Lung (tissue), 11 donors: ENCODE measurements at regions not wholly inside any gene's neighbourhood (a gene's known extent, or its start where the extent isn't known, plus 50 kb on each side); places are given as distances from the start of the nearest gene placed in this dataset.

Experiments used
- ATAC-seq: fragments of 200-7000 bp; cut with Tn5 transposase; one replicate; pipeline ENCODE4 v1.9.1; 2020; ENCODE audit warnings: moderate number of reproducible peaks; ENCODE audit not compliant: insufficient read depth, low FRiP score
- DNase-seq, 3 donors: peaks; one replicate each; pipeline ENCODE4 v3.0.0-alpha.2; 2013 to 2017
- H3K27ac ChIP-seq, 2 donors: one replicate each; pipeline ENCODE4 v1.5.1; 2013; ENCODE audit warnings: mild to moderate bottlenecking in 2 of 2, moderate library complexity in 2 of 2, control low read depth in 1 of 2, inconsistent platforms in 1 of 2, low read depth in 1 of 2, low read length in 1 of 2
- H3K27me3 ChIP-seq, 3 donors: one replicate each; pipeline ENCODE4 v1.5.1; 2013; ENCODE audit warnings: low read length in 2 of 3; ENCODE audit not compliant: control insufficient read depth in 3 of 3, insufficient read depth in 3 of 3
- H3K36me3 ChIP-seq, 4 donors: one replicate each; pipeline ENCODE4 v1.5.1; 2013; ENCODE audit warnings: low read length in 4 of 4, mild to moderate bottlenecking in 1 of 4, moderate library complexity in 1 of 4; ENCODE audit not compliant: control insufficient read depth in 4 of 4, insufficient read depth in 4 of 4
- H3K4me1 ChIP-seq, 5 donors: one replicate each; pipeline ENCODE4 v1.5.1; 2013; ENCODE audit warnings: low read length in 5 of 5, mild to moderate bottlenecking in 2 of 5, moderate library complexity in 1 of 5; ENCODE audit not compliant: control insufficient read depth in 5 of 5, insufficient read depth in 5 of 5
- H3K4me3 ChIP-seq: one replicate; pipeline ENCODE4 v1.5.1; 2013; ENCODE audit warnings: mild to moderate bottlenecking, control low read depth, moderate library complexity
- H3K9ac ChIP-seq, 2 donors: one replicate each; pipeline ENCODE4 v1.5.1; 2013; ENCODE audit warnings: low read length in 2 of 2, control low read depth in 1 of 2; ENCODE audit not compliant: insufficient read depth in 1 of 2
- H3K9me3 ChIP-seq, 4 donors: one replicate each; pipeline ENCODE4 v1.5.1; 2013; ENCODE audit warnings: low read length in 3 of 4, mild to moderate bottlenecking in 1 of 4, moderate library complexity in 1 of 4; ENCODE audit not compliant: control insufficient read depth in 4 of 4, insufficient read depth in 3 of 4
- CTCF ChIP-seq: IDR thresholded peaks from 2 replicates; pipeline ENCODE4 v1.5.1; 2012; ENCODE audit warnings: mild to moderate bottlenecking; ENCODE audit errors: control extremely low read depth, extremely low read depth
- whole genome bisulfite sequencing, 2 donors: extraction: QIAGEN DNeasy Blood & Tissue Kit; methylation state at CpG; one replicate each; pipeline ENCODE4 v1.1.7; 2013; 5-methylcytosine and 5-hydroxymethylcytosine counted together
- donor health status: control.
- donor health status: control.
- donor health status: Bipolar disorder and iron deficiency.
- donor health status: healthy.
- donor health status: DM: yes; HTN: yes; CAD: no.

GRCh38 chr11:37605229-37605628 is 1007.2 kb upstream of the RAG2 start:
- DNase-seq, result no peak
- Histone ChIP-seq H3K9me3 (no peaks in the 10 kb centered on the region), H3K4me1 (peaks cover 0 to 14% (median 0%) of the 10 kb centered on the region in 5 donors), H3K9ac (no peak overlapping the region), H3K4me3 (no peak overlapping the region), H3K36me3 (no peaks in the 10 kb centered on the region), H3K27ac (no peak overlapping the region), H3K27me3 (no peaks in the 10 kb centered on the region)
- no peak for TF ChIP-seq CTCF
- no peak for ATAC-seq
- whole genome bisulfite sequencing, 2 donors, result 75 to 76% methylated on average over 1 of the region's 1 CpG

GRCh38 chr11:37598381-37598780 is 1000.3 kb upstream of the RAG2 start:
- H3K36me3 ChIP-seq, result no peaks in the 10 kb centered on the region
- no peak for ATAC-seq
- peaks cover 0 to 26% (median 0%) of the 10 kb centered on the region in 5 donors for H3K4me1 ChIP-seq
- no peak overlapping the region for H3K4me3 ChIP-seq
- H3K27me3 ChIP-seq, result no peaks in the 10 kb centered on the region
- no peak overlapping the region for H3K27ac ChIP-seq
- peak in 1 of 3 donors; percentile 16 for DNase-seq
- no peaks in the 10 kb centered on the region for H3K9me3 ChIP-seq
- no peak for TF ChIP-seq CTCF
- no peak overlapping the region for H3K9ac ChIP-seq
- 56 to 82% methylated on average over 1 of the region's 1 CpG for WGBS, 2 donors

GRCh38 chr11:37597776-37598175 is 999.7 kb upstream of the RAG2 start:
- H3K36me3 ChIP-seq, result no peaks in the 10 kb centered on the region
- no peak overlapping the region for H3K27ac ChIP-seq
- DNase-seq, result no peak
- no peak overlapping the region for H3K4me3 ChIP-seq
- peaks cover 0 to 26% (median 0%) of the 10 kb centered on the region in 5 donors for H3K4me1 ChIP-seq
- no peak for ATAC-seq
- no peaks in the 10 kb centered on the region for H3K27me3 ChIP-seq
- H3K9me3 ChIP-seq, result no peaks in the 10 kb centered on the region
- 43 to 61% methylated on average over 2 of the region's 2 CpGs for WGBS, 2 donors
- H3K9ac ChIP-seq, result no peak overlapping the region
- no peak for TF ChIP-seq CTCF

- Histone ChIP-seq H3K4me1 (peaks cover 0 to 15% (median 0%) of the 10 kb centered on the region in 5 donors), H3K4me3 (no peak overlapping the region), H3K9me3 (no peaks in the 10 kb centered on the region), H3K27me3 (no peaks in the 10 kb centered on the region), H3K36me3 (no peaks in the 10 kb centered on the region), H3K9ac (no peak overlapping the region), H3K27ac (no peak overlapping the region)
- DNase-seq (no peak), ATAC-seq (no peak)
- 0 to 38% methylated on average over 1 of the region's 1 CpG for WGBS, 2 donors
- TF ChIP-seq CTCF, result no peak
Observed at GRCh38 chr11:37595845-37596244, 997.8 kb upstream of the RAG2 start.
